HG03571 (cell line): ENCODE measurements at regions not wholly inside any gene's neighbourhood (a gene's known extent, or its start where the extent isn't known, plus 50 kb on each side); places are given as distances from the start of the nearest gene placed in this dataset.

Experiments used
- ATAC-seq: cut with Tn5 transposase; IDR thresholded peaks from one replicate; pipeline ENCODE4 v1.9.1; 2021; ENCODE audit not compliant: unreplicated experiment

DNA sequence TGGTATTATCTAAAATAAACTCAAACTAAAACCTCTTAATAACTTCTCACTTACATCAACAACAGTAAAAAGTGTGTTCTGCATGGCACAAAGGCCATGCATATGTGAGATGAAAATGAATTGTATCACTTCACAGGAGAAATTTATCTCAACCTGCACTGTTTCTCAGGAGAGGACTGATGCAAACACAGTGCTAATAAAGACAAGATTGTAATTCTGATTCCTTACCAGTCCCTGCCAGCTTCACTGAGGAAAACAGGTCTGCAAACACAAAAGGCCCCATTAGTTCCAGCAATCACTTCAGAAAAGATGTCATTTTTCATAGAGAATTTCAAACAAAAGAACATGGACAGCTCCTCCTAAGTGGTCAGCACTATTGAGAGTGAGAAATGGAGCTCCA, 117.3 kb upstream of the PDE4D start:
- no peak for ATAC-seq

DNA sequence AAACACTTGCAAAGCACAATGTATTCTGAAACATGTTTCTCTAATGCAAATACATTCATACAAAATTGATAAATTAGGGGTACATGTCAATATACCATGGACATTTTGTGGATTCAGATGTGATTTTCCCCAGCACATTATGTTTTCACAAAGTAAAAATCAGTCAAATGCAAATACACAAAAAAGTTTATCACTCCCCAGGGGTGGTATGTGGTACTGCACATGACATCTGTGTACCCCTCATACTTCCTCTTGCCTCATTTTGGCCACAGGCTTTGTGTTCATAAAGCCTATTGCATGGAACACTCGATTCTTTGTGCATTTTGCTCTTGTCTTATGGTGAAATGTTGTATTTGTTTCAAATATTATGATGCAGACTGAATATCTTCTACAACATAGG, 116.8 kb upstream of the PDE4D start:
- ATAC-seq: no peak

DNA sequence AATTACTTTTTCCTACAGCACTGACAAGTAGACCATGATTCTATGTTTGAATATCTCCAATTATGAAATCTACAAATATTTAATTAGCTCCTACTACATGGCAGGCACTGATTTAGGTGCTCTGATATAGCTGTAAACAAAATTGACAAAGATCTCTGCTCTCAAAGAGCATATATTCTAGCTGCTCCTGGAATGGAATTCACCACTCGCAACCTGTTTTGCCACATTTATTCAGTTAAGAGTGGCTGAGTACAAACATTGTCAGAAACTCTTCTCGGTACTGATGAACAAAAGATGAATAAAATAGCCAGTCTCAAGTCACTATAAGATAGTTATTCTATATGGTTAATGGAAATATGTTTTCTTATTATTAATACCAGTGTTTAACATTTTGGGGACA, 114.2 kb upstream of the PDE4D start:
- ATAC-seq: no peak

DNA sequence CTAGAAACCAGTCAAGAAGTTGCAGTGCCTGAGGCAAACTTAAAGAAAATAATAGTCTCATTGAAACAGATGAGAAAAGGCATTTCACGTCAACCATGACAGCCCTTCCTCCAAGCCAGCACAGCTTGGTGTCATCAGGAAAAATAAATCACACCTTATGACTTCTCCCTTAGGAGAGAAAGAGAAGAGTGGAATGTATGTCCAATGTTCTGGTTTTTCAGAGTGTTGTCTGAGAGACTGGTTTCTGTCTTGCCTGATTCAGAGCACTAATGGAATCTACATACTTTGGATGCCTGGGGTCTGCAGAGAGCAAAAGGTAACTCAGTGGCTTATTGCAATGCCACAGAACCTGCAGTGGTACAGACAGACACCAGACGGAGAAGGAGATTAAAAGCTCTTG, 105.5 kb upstream of the PDE4D start:
- ATAC-seq: no peak

DNA sequence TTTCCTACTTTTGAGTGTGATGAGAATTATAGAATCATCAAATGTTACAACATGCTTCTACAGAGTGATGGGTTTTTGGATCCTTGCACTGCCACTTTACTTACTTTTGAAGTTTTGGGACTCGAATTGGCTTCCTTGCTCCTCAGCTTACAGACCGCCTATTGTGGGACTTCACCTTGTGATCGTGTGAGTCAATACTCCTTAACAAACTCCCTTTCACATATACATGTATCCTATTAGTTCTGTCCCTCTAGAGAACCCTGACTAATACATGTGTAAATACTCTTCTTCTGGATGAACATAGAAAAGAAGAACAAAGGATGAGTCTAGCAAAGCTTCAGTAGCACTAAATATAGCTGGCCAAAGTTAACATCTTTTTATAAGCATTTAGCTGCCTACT, 98.7 kb upstream of the PDE4D start:
- no peak for ATAC-seq

DNA sequence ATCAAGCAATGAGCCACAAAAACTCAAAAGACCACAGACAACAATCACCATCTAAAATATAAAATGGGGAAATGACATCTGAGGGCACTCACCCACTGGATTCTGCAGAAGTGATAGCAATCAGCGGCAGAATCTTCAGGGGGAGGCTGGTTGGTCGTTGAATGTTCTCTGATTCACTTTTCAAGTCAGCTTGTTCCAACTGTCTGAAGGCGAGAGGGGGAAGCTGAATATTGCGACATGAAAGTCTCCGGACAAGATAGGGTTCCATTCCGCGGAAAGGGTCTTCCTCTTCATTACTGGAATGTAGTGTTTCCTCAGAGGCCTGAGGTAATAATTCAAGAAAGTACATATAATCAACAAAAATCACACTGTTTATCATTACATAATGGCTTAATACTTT, 94.9 kb upstream of the PDE4D start:
- no peak for ATAC-seq

DNA sequence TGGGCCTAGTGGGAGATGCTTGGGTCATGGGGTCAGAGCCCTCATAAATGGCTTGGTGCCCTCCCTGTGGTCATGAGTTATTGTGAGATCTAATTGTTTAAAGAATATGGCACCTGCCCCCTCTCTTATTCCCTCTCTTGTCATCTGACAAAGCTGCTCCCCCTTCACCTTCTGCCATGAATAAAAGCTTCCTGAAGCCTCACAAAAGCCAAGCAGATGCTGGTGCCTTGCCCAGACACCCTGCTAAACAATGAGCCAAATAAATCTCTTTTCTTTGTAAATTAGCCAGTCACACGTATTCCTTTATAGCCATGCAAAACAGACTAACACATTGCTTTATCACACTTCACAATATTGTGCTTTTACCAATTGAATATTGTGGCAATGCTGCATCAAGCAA, 82.8 kb upstream of the PDE4D start:
- ATAC-seq: no peak

DNA sequence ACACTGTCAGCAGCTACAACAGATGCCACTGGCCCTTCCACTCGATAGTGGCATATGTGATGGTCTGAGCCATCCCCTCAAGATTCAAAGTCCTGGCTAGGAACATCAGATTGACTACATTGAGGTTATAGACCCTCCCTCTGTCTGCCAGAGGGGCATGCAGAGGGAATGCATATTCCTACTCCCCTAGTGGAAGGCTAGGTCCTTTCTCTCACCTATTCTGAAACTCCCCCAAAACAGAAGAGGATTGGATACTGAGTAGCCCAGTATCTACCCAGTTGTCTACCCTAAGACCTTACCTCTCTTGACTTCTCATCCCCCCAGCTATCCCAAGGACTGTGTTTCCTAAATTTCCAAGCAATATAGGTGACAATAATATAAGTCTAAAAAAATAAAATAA, 78.5 kb upstream of the PDE4D start:
- no peak for ATAC-seq

DNA sequence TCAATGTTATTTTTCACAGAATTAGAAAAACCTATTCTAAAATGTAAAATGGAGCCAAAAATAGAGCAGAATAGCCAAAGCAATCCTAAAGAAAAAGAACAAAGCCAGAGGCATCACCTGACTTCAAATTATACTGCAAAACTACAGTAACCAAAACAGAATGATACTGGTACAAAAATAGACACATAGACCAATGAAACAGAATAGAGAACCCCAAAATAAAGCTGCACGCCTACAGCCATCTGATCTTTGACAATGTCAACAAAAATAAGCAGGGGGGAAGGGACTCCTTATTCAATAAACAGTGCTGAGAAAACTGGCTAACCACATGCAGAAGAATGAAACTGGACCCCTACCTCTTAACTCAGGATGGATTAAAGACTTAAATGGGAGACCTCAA, 65.8 kb upstream of the PDE4D start:
- no peak for ATAC-seq

DNA sequence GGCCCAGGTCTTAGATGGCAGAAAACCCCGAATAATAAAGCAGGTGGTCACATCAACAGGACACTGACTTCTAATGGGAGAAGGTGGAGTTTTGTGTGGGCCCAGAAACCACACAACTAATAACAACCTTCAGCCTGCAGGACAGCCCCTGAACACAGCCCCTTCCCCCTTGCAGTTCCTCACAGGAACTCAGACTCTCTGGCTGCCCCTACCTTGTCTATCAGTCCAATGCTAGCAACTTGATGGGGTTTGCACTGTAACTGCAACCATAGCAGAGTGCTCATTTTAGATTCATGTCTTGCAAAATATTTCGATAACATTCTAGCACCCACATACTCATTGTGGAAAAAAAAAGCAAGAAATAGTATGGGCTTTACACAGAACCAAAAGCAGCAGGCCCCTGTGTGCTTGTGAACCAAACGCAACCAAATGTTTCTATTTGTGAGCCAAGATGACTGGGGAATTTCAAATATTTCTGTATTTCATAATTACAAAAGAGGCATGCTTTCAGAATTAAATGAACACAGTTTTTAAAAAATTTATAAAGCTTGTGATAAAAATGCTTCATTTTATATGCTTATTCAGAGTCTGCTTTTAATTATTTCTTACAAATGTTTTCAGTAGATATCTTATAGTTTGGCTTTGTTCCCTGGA, 62.7 kb upstream of the PDE4D start:
- no peak for ATAC-seq

DNA sequence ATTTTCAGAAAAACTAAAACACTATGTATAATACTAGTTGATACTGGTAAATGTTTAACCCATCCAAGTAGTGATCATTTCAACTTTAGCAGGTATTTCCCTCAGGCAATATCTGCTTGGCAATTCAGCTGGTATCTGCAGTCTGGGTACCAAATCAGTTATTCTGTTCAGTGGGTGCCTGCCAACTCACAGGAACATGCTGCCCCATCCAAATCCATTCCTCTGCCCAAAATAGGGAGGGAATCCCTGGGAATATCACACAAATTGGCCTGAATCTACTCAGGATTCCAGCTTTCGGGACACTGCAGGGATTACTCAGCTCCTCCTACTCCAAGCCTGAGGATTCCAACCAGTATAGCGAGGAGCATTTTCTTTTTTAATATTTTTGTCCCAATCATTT, 61.7 kb upstream of the PDE4D start:
- ATAC-seq: no peak

DNA sequence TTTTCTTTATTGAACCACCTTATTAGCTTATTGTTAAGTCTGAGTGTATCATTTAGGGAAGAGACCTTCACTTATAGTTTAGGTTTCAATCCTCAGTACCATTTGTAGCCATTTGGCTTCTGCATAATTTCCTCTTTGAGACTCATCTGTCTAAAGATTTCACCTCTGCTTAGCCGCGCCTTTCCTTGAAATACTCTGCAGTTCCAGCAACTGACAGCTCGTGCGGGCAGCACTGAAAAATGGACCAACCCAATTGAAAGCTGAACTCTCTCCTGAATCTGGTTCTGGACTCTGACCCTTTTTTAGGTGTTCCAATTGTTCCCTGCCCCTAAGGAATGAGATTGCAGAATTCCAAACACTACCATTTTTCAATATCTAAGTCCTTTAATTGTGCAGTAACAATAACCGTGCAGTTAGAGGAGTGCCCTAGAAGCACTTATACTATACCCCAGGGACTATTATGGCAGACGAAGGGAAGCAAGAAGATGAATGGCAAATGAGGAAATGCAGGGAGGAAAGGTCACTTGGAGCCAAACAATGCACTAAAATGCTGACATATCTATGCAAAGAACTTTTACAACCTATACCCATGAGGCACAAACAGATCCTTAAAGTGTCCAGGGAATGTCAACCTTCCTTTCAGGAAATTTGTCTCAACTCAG, 50.1 kb upstream of the PDE4D start:
- no peak for ATAC-seq
